PC-9 (cell line): ENCODE measurements at regions not wholly inside any gene's neighbourhood (a gene's known extent, or its start where the extent isn't known, plus 50 kb on each side); places are given as distances from the start of the nearest gene placed in this dataset.
"Not testable (repeated sequence)": the region's sequence is repeated elsewhere in the genome, so short reads cannot be mapped to it uniquely, and the experiment has no call there.

Experiments used
- BruUV-seq: library from RNA; stranded (reverse); fragments of 400-500 nt; replicated peaks from 2 replicates; lab custom pipeline; 2021; lab: Mats Ljungman, UMichigan
- CTCF ChIA-PET: fragments of 300-600 bp; sonication (Branson Sonifier 250); formaldehyde crosslinking; loops from one replicate; lab custom pipeline; 2022; ENCODE audit warnings: antibody characterized with exemption; lab: Charles Lee
- POLR2A ChIA-PET: fragments of 300-600 bp; sonication (Branson Sonifier 250); formaldehyde crosslinking; loops from one replicate; lab custom pipeline; 2022; ENCODE audit warnings: antibody characterized with exemption; ENCODE audit not compliant: unreplicated experiment; lab: Charles Lee
- DNase-seq, 2 experiments: peaks; one replicate each; pipeline versions ENCODE4 v3.0.0 to v3.0.0-alpha.2; 2015 to 2022; ENCODE audit warnings: mixed read lengths in 1 of 2
- H2AFZ ChIP-seq: fragments of 200-600 bp; sonication (generic); 2 replicates; pipeline ENCODE4 v1.8.1; 2017; ENCODE audit warnings: antibody characterized with exemption
- H3F3A ChIP-seq: fragments of 200-600 bp; sonication (generic); 2 replicates; pipeline ENCODE4 v1.8.1; 2017; ENCODE audit warnings: antibody characterized with exemption, mild to moderate bottlenecking, low read depth; ENCODE audit not compliant: insufficient read depth
- H3K27ac ChIP-seq: fragments of 200-600 bp; sonication (generic); 2 replicates; pipeline ENCODE4 v1.6.1; 2016; ENCODE audit warnings: mixed run types
- H3K27me3 ChIP-seq: fragments of 200-600 bp; sonication (generic); 2 replicates; pipeline ENCODE4 v1.6.1; 2016; ENCODE audit warnings: low read depth, mixed run types; ENCODE audit not compliant: insufficient read depth
- H3K36me3 ChIP-seq: fragments of 200-600 bp; sonication (generic); 2 replicates; pipeline ENCODE4 v1.6.1; 2016; ENCODE audit warnings: low read depth, mixed run types
- H3K4me1 ChIP-seq: fragments of 200-600 bp; sonication (generic); replicated peaks from 2 replicates; pipeline ENCODE4 v1.6.1; 2016; ENCODE audit warnings: mixed run types; ENCODE audit not compliant: insufficient read depth
- H3K4me2 ChIP-seq: fragments of 200-600 bp; sonication (generic); 2 replicates; pipeline ENCODE4 v1.6.1; 2017; ENCODE audit warnings: mixed run types
- H3K4me3 ChIP-seq: fragments of 200-600 bp; sonication (generic); 2 replicates; pipeline ENCODE4 v1.6.1; 2016; ENCODE audit warnings: mixed run types
- H3K79me2 ChIP-seq: fragments of 200-600 bp; sonication (generic); 2 replicates; pipeline ENCODE4 v1.6.1; 2017; ENCODE audit warnings: low read depth, mixed run types
- H3K9me2 ChIP-seq: fragments of 200-600 bp; sonication (generic); 2 replicates; pipeline ENCODE4 v1.8.1; 2017; ENCODE audit warnings: mild to moderate bottlenecking; ENCODE audit not compliant: insufficient read depth
- H3K9me3 ChIP-seq: fragments of 200-600 bp; sonication (generic); 2 replicates; pipeline ENCODE4 v1.8.1; 2016; ENCODE audit warnings: low read depth; ENCODE audit not compliant: insufficient read depth
- H4K20me1 ChIP-seq: fragments of 200-600 bp; sonication (generic); 2 replicates; pipeline ENCODE4 v1.8.1; 2017; ENCODE audit not compliant: insufficient read depth
- EZH2 ChIP-seq: fragments of 200-600 bp; sonication (generic); IDR thresholded peaks from 2 replicates; pipeline ENCODE4 v1.8.0; 2017; ENCODE audit warnings: antibody characterized with exemption, low read depth
- intact Hi-C: fragments of 100-400 bp; cut with micrococcal nuclease; formaldehyde crosslinking; loops from one replicate; pipeline ENCODE4 v1.10.0; 2022; ENCODE audit not compliant: unreplicated experiment
- TF ChIP-seq, protein P1 (sequence below): fragments of 200-600 bp; sonication (generic); conservative IDR thresholded peaks from 2 replicates; pipeline ENCODE4 v1.6.1; 2017; ENCODE audit warnings: mixed run types, antibody characterized with exemption, mild to moderate bottlenecking, moderate library complexity

DNA sequence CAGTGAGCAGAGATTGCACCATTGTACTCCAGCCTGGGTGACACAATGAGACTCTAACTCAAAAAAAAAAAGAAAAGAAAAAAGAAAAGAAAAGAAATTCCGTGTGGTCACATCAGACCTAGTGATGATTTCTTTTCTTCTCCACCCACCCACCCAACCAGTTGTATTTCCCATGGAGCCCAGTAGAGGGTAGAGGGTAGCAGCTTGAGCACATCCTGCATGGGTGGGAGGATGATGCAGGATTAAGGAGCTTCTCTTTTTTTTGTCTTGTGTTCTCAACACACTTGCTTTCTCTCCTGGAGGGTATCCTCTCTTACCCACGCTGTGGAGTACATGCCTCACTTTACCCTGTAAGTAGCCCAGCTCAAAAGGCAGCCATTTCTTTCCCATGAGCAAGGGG lies 118.6 kb upstream of the CARD11 start:
- Histone ChIP-seq H3K9me3 (no peaks in the 10 kb centered on the region), H3K27me3 (no peaks in the 10 kb centered on the region), H3K9me2 (no peaks in the 10 kb centered on the region), H3K4me2 (no peak overlapping the region), H3K79me2 (no peaks in the 10 kb centered on the region), H3K4me3 (no peak overlapping the region), H3K27ac (no peak overlapping the region), H4K20me1 (no peaks in the 10 kb centered on the region), H3F3A (peaks cover 19% of the 10 kb centered on the region; the same call in 1 of the 2 replicates), H3K4me1 (peaks cover 22% of the 10 kb centered on the region), H3K36me3 (no peaks in the 10 kb centered on the region), H2AFZ (no peak overlapping the region)
- ChIA-PET POLR2A (no interaction called here), CTCF (interaction anchor here (0.7 kb wide), 1 partner anchor 1548 kb away, joined by 3 read pairs; no protein-coding TSS in a partner anchor)
- no TSS peak for BruUV-seq
- TF ChIP-seq, protein P1, sequence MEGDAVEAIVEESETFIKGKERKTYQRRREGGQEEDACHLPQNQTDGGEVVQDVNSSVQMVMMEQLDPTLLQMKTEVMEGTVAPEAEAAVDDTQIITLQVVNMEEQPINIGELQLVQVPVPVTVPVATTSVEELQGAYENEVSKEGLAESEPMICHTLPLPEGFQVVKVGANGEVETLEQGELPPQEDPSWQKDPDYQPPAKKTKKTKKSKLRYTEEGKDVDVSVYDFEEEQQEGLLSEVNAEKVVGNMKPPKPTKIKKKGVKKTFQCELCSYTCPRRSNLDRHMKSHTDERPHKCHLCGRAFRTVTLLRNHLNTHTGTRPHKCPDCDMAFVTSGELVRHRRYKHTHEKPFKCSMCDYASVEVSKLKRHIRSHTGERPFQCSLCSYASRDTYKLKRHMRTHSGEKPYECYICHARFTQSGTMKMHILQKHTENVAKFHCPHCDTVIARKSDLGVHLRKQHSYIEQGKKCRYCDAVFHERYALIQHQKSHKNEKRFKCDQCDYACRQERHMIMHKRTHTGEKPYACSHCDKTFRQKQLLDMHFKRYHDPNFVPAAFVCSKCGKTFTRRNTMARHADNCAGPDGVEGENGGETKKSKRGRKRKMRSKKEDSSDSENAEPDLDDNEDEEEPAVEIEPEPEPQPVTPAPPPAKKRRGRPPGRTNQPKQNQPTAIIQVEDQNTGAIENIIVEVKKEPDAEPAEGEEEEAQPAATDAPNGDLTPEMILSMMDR, result no peak
- no peak for TF ChIP-seq EZH2
- intact Hi-C loops, result no loop called here
- DNase-seq, result no peak

DNA sequence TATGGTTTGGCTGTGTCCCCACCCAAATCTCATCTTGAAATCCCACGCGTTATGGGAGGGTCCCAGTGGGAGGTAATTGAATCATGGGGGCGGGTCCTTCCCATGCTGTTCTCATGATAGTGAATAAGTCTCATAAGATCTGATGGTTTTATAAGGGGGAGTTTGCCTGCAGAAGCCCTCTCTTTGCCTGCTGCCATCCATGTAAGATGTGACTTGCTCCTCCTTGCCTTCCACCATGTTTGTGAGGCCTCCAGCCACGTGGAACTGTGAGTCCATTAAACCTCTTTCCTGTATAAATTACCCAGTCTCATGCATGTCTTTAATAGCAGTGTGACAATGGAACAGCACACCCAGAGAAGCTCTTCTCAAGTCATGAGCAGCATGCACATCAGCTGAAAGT lies 119.1 kb upstream of the CARD11 start:
- H3K27ac ChIP-seq, H3K9me3 ChIP-seq, H3K4me2 ChIP-seq, H3K27me3 ChIP-seq, H3K79me2 ChIP-seq, H3K4me3 ChIP-seq, H4K20me1 ChIP-seq, BruUV-seq, CTCF ChIA-PET, DNase-seq, H2AFZ ChIP-seq, POLR2A ChIA-PET, intact Hi-C loops, H3K36me3 ChIP-seq, H3K9me2 ChIP-seq: not testable (repeated sequence)
- Histone ChIP-seq H3F3A (peaks cover 19% of the 10 kb centered on the region; the same call in 1 of the 2 replicates), H3K4me1 (peaks cover 22% of the 10 kb centered on the region)

DNA sequence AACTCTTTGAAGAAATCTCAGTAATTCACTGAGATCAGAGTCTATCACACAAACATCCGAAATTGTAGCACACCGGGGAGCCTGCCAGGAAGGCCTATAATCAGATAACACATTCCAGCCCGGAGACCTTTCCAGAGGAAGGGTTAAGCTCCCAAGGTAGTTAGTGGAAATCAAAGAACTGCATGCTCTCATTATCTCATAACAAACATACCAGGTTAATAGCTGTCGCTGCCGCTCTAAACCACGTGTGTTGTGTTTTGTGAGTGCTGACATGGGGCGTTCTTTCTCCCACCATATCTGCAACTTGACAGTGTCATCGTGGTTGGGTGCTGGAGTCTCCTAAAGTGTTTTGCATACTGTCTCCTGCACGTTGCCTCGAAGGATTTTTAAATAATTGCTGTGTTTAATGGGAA lies 120.7 kb upstream of the CARD11 start:
- peak overlapping the region; percentile 44 for H3K4me2 ChIP-seq
- BruUV-seq, result no TSS peak
- CTCF ChIA-PET, result interaction anchor here (0.6 to 0.8 kb wide), 2 partner anchors 705 to 830 kb away, joined by 12 read pairs; no protein-coding TSS in a partner anchor

More for the DNA sequence above, 120.7 kb upstream of the CARD11 start:
- Histone ChIP-seq H3F3A (peaks cover 19% of the 10 kb centered on the region; the same call in 1 of the 2 replicates), H3K36me3 (no peaks in the 10 kb centered on the region), H3K4me1 (peaks cover 22% of the 10 kb centered on the region), H3K9me3 (no peaks in the 10 kb centered on the region), H3K9me2 (no peaks in the 10 kb centered on the region), H3K79me2 (no peaks in the 10 kb centered on the region), H2AFZ (peak overlapping the region; percentile 13; the same call in 1 of the 2 replicates), H4K20me1 (no peaks in the 10 kb centered on the region), H3K27me3 (no peaks in the 10 kb centered on the region), H3K27ac (peak overlapping the region; percentile 56), H3K4me3 (no peak overlapping the region)
- intact Hi-C loops, result loop anchor here (2.0 kb wide), 1 partner anchor 30 kb away; no protein-coding TSS in a partner anchor
- peak; percentile 62 to 91 for DNase-seq
- TF ChIP-seq, protein P1, result no peak
- TF ChIP-seq EZH2, result no peak
- POLR2A ChIA-PET, result interaction anchor here (0.6 kb wide), 1 partner anchor 1477 kb away, joined by 4 read pairs; no protein-coding TSS in a partner anchor
